RWPE1 (cell line): ENCODE measurements at regions not wholly inside any gene's neighbourhood (a gene's known extent, or its start where the extent isn't known, plus 50 kb on each side); places are given as distances from the start of the nearest gene placed in this dataset.

Source experiments
- CTCF ChIA-PET: fragments of 350-600 bp; sonication (Branson Sonifier 250); formaldehyde crosslinking; extraction: SDS; loops from one replicate; lab custom pipeline; 2021; lab: Yijun Ruan, JAX
- POLR2A ChIA-PET: fragments of 400-600 bp; formaldehyde crosslinking; extraction: SDS; loops from one replicate; lab custom pipeline; 2020; ENCODE audit warnings: antibody characterized with exemption; ENCODE audit not compliant: low non-redundant PET; lab: Yijun Ruan, JAX
- DNase-seq: peaks from one replicate; pipeline ENCODE4 v3.0.0; 2012; ENCODE audit warnings: low spot score
- H3K27ac ChIP-seq: fragments of 450-650 bp; 2 replicates; pipeline ENCODE4 v1.5.1; 2017
- CTCF ChIP-seq: fragments of 450-650 bp; conservative IDR thresholded peaks from 2 replicates; pipeline ENCODE4 v1.5.1; 2017; ENCODE audit warnings: low read depth, mild to moderate bottlenecking

GRCh38 chr5:104071887-104072286 is 509.3 kb upstream of the NUDT12 start:
- no peak for DNase-seq
- TF ChIP-seq CTCF = no peak
- POLR2A ChIA-PET = no interaction called here

GRCh38 chr5:104062621-104063377 is 500.2 kb upstream of the NUDT12 start:
- DNase-seq = no peak
- no peak for TF ChIP-seq CTCF
- ChIA-PET POLR2A (no interaction called here), CTCF (no interaction called here)
- no peak overlapping the region for H3K27ac ChIP-seq

More at GRCh38 chr5:104071887-104072286, 509.3 kb upstream of the NUDT12 start:
- CTCF ChIA-PET = interaction anchor here (0.7 kb wide), 1 partner anchor 341 kb away, joined by 4 read pairs; no protein-coding TSS in a partner anchor
- no peak overlapping the region for H3K27ac ChIP-seq

- CTCF ChIA-PET = no interaction called here
These were observed 499.1 kb upstream of the NUDT12 start for GRCh38 chr5:104061707-104062106.

GRCh38 chr5:104053353-104053649 is 490.7 kb upstream of the NUDT12 start:
- DNase-seq = no peak
- no peak for TF ChIP-seq CTCF
- ChIA-PET CTCF (no interaction called here), POLR2A (no interaction called here)
- H3K27ac ChIP-seq = no peak overlapping the region

More at GRCh38 chr5:104061707-104062106, 499.1 kb upstream of the NUDT12 start:
- no peak overlapping the region for H3K27ac ChIP-seq
- POLR2A ChIA-PET = no interaction called here
- no peak for DNase-seq
- TF ChIP-seq CTCF = no peak

- TF ChIP-seq CTCF = no peak
- no peak overlapping the region for H3K27ac ChIP-seq
- no peak for DNase-seq
- ChIA-PET CTCF (no interaction called here), POLR2A (no interaction called here)
These were observed 490.2 kb upstream of the NUDT12 start for GRCh38 chr5:104052558-104053352.

GRCh38 chr5:104050436-104050835 is 487.8 kb upstream of the NUDT12 start:
- ChIA-PET POLR2A (no interaction called here), CTCF (no interaction called here)
- TF ChIP-seq CTCF = no peak
- H3K27ac ChIP-seq = no peak overlapping the region
- DNase-seq = no peak
